ENCODE measurements at regions not wholly inside any gene's neighbourhood (a gene's known extent, or its start where the extent isn't known, plus 50 kb on each side); places are given as distances from the start of the nearest gene placed in this dataset.

- no peak for TF ChIP-seq CTCF (conservative IDR thresholded peaks at IDR 0.05; ENCODE audit: low read depth, low read length)
- TF ChIP-seq EZH2 (IDR thresholded peaks at IDR 0.05; ENCODE audit: low read length, unreplicated experiment): no peak
These were observed 88.3 kb upstream of the CHST15 start for GRCh38 chr10:124181656-124182055.
